ENCODE measurements at regions not wholly inside any gene's neighbourhood (a gene's known extent, or its start where the extent isn't known, plus 50 kb on each side); places are given as distances from the start of the nearest gene placed in this dataset.
"Not testable (repeated sequence)": the region's sequence is repeated elsewhere in the genome, so short reads cannot be mapped to it uniquely, and the experiment has no call there.

DNA sequence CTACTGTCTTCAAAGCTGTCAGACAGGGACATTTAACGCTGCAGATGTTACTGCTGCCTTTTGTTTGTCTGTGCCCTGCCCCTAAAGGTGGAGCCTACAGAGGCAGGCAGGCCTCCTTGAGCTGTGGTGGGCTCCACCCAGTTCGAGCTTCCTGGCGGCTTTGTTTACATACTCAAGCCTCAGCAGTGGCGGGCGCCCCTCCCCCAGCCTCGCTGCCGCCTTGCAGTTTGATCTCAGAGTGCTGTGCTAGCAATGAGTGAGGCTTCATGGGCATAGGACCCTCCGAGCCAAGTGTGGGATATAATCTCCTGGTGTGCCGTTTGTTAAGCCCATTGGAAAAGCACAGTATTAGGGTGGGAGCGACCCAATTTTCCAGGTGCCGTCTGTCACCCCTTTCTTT, 609.8 kb upstream of the MDGA2 start:
- TF ChIP-seq, protein P1, sequence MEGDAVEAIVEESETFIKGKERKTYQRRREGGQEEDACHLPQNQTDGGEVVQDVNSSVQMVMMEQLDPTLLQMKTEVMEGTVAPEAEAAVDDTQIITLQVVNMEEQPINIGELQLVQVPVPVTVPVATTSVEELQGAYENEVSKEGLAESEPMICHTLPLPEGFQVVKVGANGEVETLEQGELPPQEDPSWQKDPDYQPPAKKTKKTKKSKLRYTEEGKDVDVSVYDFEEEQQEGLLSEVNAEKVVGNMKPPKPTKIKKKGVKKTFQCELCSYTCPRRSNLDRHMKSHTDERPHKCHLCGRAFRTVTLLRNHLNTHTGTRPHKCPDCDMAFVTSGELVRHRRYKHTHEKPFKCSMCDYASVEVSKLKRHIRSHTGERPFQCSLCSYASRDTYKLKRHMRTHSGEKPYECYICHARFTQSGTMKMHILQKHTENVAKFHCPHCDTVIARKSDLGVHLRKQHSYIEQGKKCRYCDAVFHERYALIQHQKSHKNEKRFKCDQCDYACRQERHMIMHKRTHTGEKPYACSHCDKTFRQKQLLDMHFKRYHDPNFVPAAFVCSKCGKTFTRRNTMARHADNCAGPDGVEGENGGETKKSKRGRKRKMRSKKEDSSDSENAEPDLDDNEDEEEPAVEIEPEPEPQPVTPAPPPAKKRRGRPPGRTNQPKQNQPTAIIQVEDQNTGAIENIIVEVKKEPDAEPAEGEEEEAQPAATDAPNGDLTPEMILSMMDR (IDR thresholded peaks at IDR 0.05) = not testable (repeated sequence)
- TF ChIP-seq POLR2AphosphoS5 (IDR thresholded peaks at IDR 0.05; ENCODE audit: low read depth, low read length); YY1 (IDR thresholded peaks at IDR 0.05; ENCODE audit: low read depth); EP300 (IDR thresholded peaks at IDR 0.05; ENCODE audit: borderline replicate concordance in 1 of 2, low read depth in 1 of 2, low read length in 1 of 2); TEAD4 (IDR thresholded peaks at IDR 0.05; ENCODE audit: borderline replicate concordance, insufficient read depth); RCOR1 (IDR thresholded peaks at IDR 0.05; ENCODE audit: low read length): not testable (repeated sequence)
- TF ChIP-seq, protein P2, sequence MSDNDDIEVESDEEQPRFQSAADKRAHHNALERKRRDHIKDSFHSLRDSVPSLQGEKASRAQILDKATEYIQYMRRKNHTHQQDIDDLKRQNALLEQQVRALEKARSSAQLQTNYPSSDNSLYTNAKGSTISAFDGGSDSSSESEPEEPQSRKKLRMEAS (IDR thresholded peaks at IDR 0.05; ENCODE audit: low read depth) = not testable (repeated sequence)

All from SK-N-SH (cell line).